Endothelial cell of umbilical vein (primary cell): ENCODE measurements at regions not wholly inside any gene's neighbourhood (a gene's known extent, or its start where the extent isn't known, plus 50 kb on each side); places are given as distances from the start of the nearest gene placed in this dataset.

ENCODE experiments used
- BruUV-seq: library from RNA; stranded (reverse); fragments of 400-500 nt; replicated peaks from 2 replicates; lab custom pipeline; 2021; lab: Mats Ljungman, UMichigan
- CTCF ChIA-PET: fragments of 300-600, 350-600 bp; sonication (Branson Sonifier 250); formaldehyde crosslinking; loops from one replicate; lab custom pipeline; 2021; ENCODE audit warnings: antibody characterized with exemption, inconsistent platforms; lab: Charles Lee
- POLR2A ChIA-PET: fragments of 300-600, 350-600 bp; sonication (Branson Sonifier 250); formaldehyde crosslinking; loops from one replicate; lab custom pipeline; 2021; ENCODE audit warnings: antibody characterized with exemption, inconsistent platforms; lab: Charles Lee
- DNase-seq: peaks from one replicate; pipeline ENCODE4 v3.0.0-alpha.2; 2011; ENCODE audit warnings: low read depth, low spot score
- FAIRE-seq: peaks from 2 replicates; lab custom pipeline; 2011; peaks lifted over from hg19 to GRCh38; lab: Jason Lieb, UNC
- H2AFZ ChIP-seq: 2 replicates; pipeline ENCODE4 v1.6.0; 2012; ENCODE audit warnings: low read depth, low read length, control low read depth, inconsistent platforms
- H3K27ac ChIP-seq: 2 replicates; pipeline ENCODE4 v1.5.1; 2011; ENCODE audit warnings: low read depth, mild to moderate bottlenecking, control low read depth, low read length, moderate library complexity; ENCODE audit not compliant: insufficient read depth
- H3K27me3 ChIP-seq, 2 experiments: 2 replicates each; pipeline versions ENCODE4 v1.6.0 to v1.6.1; 2011; ENCODE audit warnings: low read length in 2 of 2, mixed read lengths in 1 of 2; ENCODE audit not compliant: control insufficient read depth in 2 of 2, insufficient read depth in 2 of 2
- H3K36me3 ChIP-seq, 2 experiments: 2 replicates in 1 of 2; 3 replicates in 1 of 2; pipeline ENCODE4 v1.5.1; 2011; ENCODE audit warnings: low read length in 2 of 2, mild to moderate bottlenecking in 1 of 2, moderate library complexity in 1 of 2; ENCODE audit not compliant: control insufficient read depth in 2 of 2, insufficient read depth in 2 of 2; ENCODE audit errors: extremely low read depth in 1 of 2
- H3K4me1 ChIP-seq: 3 replicates; pipeline ENCODE4 v1.5.1; 2011; ENCODE audit warnings: mild to moderate bottlenecking, low read length; ENCODE audit not compliant: control insufficient read depth, insufficient read depth; ENCODE audit errors: extremely low read depth
- H3K4me2 ChIP-seq: 2 replicates; pipeline ENCODE4 v1.6.1; 2011; ENCODE audit warnings: low read length, control low read depth, mixed read lengths; ENCODE audit not compliant: insufficient read depth
- H3K4me3 ChIP-seq, 3 experiments: fragments of 200-600 bp in 1 of 3; sonication (generic), shearing (Covaris generic) in 1 of 3; replicated peaks in 1 of 3; 2 replicates each; pipeline ENCODE4 v1.5.1; 2011 to 2016; ENCODE audit warnings: control low read depth in 3 of 3, low read length in 3 of 3, mild to moderate bottlenecking in 2 of 3, inconsistent platforms in 1 of 3, low read depth in 1 of 3, moderate library complexity in 1 of 3; ENCODE audit not compliant: insufficient read depth in 1 of 3
- H3K79me2 ChIP-seq: 2 replicates; pipeline ENCODE4 v1.6.0; 2012; ENCODE audit warnings: low read length, inconsistent platforms; ENCODE audit not compliant: control insufficient read depth, insufficient read depth
- H3K9ac ChIP-seq: replicated peaks from 2 replicates; pipeline ENCODE3; 2011; ENCODE audit warnings: low read length, control low read depth; ENCODE audit not compliant: insufficient read depth; ENCODE audit errors: extremely low read depth
- H3K9me1 ChIP-seq: replicated peaks from 3 replicates; pipeline ENCODE4 v1.6.0; 2011; ENCODE audit warnings: mild to moderate bottlenecking, low read length; ENCODE audit not compliant: control insufficient read depth, insufficient read depth; ENCODE audit errors: extremely low read depth
- H3K9me3 ChIP-seq: replicated peaks from 2 replicates; pipeline ENCODE4 v1.5.1; 2012; ENCODE audit warnings: low read length, inconsistent platforms; ENCODE audit not compliant: control insufficient read depth, insufficient read depth
- H4K20me1 ChIP-seq: replicated peaks from 2 replicates; pipeline ENCODE3; 2011; ENCODE audit warnings: mild to moderate bottlenecking, low read length; ENCODE audit not compliant: control insufficient read depth, insufficient read depth; ENCODE audit errors: extremely low read depth
- EZH2 ChIP-seq: IDR thresholded peaks from 2 replicates; pipeline ENCODE4 v1.6.1; 2012; ENCODE audit warnings: borderline replicate concordance, low read depth, mild to moderate bottlenecking, moderate library complexity, low read length, inconsistent platforms; ENCODE audit not compliant: severe bottlenecking
- FOS ChIP-seq: IDR thresholded peaks from 2 replicates; pipeline ENCODE4 v1.6.1; 2011; ENCODE audit warnings: mild to moderate bottlenecking, low read length, moderate library complexity, borderline replicate concordance; ENCODE audit not compliant: insufficient read depth
- GATA2 ChIP-seq: IDR thresholded peaks from 2 replicates; pipeline ENCODE4 v1.7.0; 2011; ENCODE audit warnings: low read depth, mild to moderate bottlenecking, moderate library complexity, mixed read lengths, low read length; ENCODE audit not compliant: insufficient read length, insufficient read depth
- JUN ChIP-seq: IDR thresholded peaks from 2 replicates; pipeline ENCODE4 v1.6.1; 2011; ENCODE audit warnings: borderline replicate concordance, low read depth; ENCODE audit not compliant: insufficient read length, insufficient read depth
- MYC ChIP-seq: IDR thresholded peaks from one replicate; pipeline ENCODE4 v1.6.1; 2011; ENCODE audit warnings: mild to moderate bottlenecking, low read depth, low read length
- POLR2A ChIP-seq: IDR thresholded peaks from 2 replicates; pipeline ENCODE4 v1.6.1; 2012; ENCODE audit warnings: low read depth, mild to moderate bottlenecking, control low read depth, low read length
- POLR2AphosphoS5 ChIP-seq: IDR thresholded peaks from 2 replicates; pipeline ENCODE4 v1.6.1; 2012; ENCODE audit warnings: low read depth, mild to moderate bottlenecking, control low read depth, low read length, moderate library complexity; ENCODE audit not compliant: insufficient read depth
- dilution Hi-C: fragments of 300-500 bp; cut with MboI; formaldehyde crosslinking; loops from one replicate; pipeline ENCODE4 v1.15.0; 2019; ENCODE audit warnings: low sequenced_read_pairs; ENCODE audit not compliant: extremely low pct_ligation_motif_present
- intact Hi-C: fragments of 100-400 bp; cut with micrococcal nuclease; formaldehyde crosslinking; loops from one replicate; pipeline ENCODE4 v1.10.0; 2022
- TF ChIP-seq, protein P1 (sequence below): IDR thresholded peaks from 2 replicates; pipeline ENCODE4 v1.6.1; 2011; ENCODE audit not compliant: insufficient read depth, insufficient read length
- TF ChIP-seq, protein P2 (sequence below), 2 donors: IDR thresholded peaks; 1 replicate in 1 of 2; 2 replicates in 1 of 2; pipeline ENCODE4 v1.5.1; 2011; ENCODE audit warnings: low read length in 2 of 2, mild to moderate bottlenecking in 2 of 2, moderate library complexity in 2 of 2, control low read depth in 1 of 2, inconsistent platforms in 1 of 2, low read depth in 1 of 2; ENCODE audit not compliant: insufficient read depth in 1 of 2; ENCODE audit errors: extremely low read depth in 1 of 2

DNA sequence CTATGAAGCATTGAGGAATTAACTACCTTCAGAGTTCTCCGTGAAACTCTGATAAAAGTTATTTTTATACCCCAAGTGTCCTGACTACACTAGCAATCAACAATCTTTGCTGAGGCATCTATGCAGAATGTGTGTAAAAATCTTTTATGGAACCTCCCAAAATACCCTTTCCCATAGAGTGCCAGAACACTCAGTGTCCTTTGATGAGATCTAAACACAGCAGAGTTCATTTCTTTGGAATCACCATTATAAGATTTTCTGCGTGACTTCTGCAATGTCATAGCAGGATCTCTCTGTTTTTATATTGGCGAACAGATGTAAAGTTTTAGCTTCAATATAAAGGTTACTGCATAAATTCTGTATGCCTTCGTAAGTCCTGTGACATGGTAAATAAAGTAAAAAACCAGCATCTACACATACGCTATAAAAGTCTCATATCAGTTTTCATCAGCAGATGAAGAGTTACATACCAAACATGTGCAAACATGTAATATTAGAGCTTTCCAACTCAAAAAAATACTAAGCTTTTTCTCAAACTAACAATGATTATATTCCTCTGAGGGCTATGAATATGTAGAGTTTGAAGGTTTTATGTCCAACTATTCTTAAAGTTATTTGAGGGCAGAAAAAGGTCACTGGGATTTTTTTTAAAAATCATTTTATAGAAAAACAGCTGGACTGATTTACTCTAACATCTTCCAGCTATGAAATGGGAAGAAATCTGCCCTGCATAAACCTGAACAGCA, 67.2 kb downstream of the SKIDA1 start:
- ChIA-PET CTCF (interaction anchor here (1.0 to 2.0 kb wide), 6 partner anchors 8 to 179 kb away, joined by 3 to 6 read pairs (median 3); no protein-coding TSS in a partner anchor), POLR2A (no interaction called here)
- Histone ChIP-seq H3K9me3 (no peaks in the 10 kb centered on the region), H3K9me1 (no peaks in the 10 kb centered on the region), H3K27me3 (peaks cover 2 to 6% of the 10 kb centered on the region in 2 experiments), H3K9ac (no peak overlapping the region), H4K20me1 (no peaks in the 10 kb centered on the region), H3K79me2 (no peaks in the 10 kb centered on the region), H3K4me2 (no peak overlapping the region), H3K27ac (no peak overlapping the region), H3K4me3 (no peak overlapping the region), H3K36me3 (no peaks in the 10 kb centered on the region), H2AFZ (no peak overlapping the region), H3K4me1 (no peaks in the 10 kb centered on the region)
- no peak for TF ChIP-seq GATA2
- TF ChIP-seq FOS = no peak
- TF ChIP-seq JUN = no peak
- no peak for TF ChIP-seq POLR2AphosphoS5
- TF ChIP-seq EZH2 = no peak
- TF ChIP-seq POLR2A = no peak
- no peak for TF ChIP-seq MYC
- TF ChIP-seq, protein P1, sequence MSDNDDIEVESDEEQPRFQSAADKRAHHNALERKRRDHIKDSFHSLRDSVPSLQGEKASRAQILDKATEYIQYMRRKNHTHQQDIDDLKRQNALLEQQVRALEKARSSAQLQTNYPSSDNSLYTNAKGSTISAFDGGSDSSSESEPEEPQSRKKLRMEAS = no peak
- TF ChIP-seq, protein P2, sequence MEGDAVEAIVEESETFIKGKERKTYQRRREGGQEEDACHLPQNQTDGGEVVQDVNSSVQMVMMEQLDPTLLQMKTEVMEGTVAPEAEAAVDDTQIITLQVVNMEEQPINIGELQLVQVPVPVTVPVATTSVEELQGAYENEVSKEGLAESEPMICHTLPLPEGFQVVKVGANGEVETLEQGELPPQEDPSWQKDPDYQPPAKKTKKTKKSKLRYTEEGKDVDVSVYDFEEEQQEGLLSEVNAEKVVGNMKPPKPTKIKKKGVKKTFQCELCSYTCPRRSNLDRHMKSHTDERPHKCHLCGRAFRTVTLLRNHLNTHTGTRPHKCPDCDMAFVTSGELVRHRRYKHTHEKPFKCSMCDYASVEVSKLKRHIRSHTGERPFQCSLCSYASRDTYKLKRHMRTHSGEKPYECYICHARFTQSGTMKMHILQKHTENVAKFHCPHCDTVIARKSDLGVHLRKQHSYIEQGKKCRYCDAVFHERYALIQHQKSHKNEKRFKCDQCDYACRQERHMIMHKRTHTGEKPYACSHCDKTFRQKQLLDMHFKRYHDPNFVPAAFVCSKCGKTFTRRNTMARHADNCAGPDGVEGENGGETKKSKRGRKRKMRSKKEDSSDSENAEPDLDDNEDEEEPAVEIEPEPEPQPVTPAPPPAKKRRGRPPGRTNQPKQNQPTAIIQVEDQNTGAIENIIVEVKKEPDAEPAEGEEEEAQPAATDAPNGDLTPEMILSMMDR (IDR thresholded peaks at IDR 0.05; ENCODE audit: extremely low read depth in 1 of 2, insufficient read depth in 1 of 2, low read depth in 1 of 2, low read length in 2 of 2) = no peak
- no peak for DNase-seq
- BruUV-seq = no TSS peak
- intact Hi-C loops (no loop called here), dilution Hi-C loops (no loop called here)
- FAIRE-seq = no peak
